Vagina (tissue), 2 donors: ENCODE measurements at regions not wholly inside any gene's neighbourhood (a gene's known extent, or its start where the extent isn't known, plus 50 kb on each side); places are given as distances from the start of the nearest gene placed in this dataset.

Experiments used
- DNase-seq, 2 donors: peaks; one replicate each; pipeline ENCODE4 v3.0.0-alpha.2; 2017; ENCODE audit errors: extremely low spot score in 2 of 2
- H3K27ac ChIP-seq: fragments of 200-600 bp; sonication (generic); one replicate; pipeline ENCODE4 v1.5.1; 2019
- H3K27me3 ChIP-seq: fragments of 200-600 bp; sonication (generic); one replicate; pipeline ENCODE4 v1.5.1; 2019
- H3K36me3 ChIP-seq, 2 donors: fragments of 200-600 bp; sonication (generic); one replicate each; pipeline ENCODE4 v1.5.1; 2017 to 2019
- H3K4me1 ChIP-seq: fragments of 200-600 bp; sonication (generic); one replicate; pipeline ENCODE4 v1.5.1; 2019
- H3K4me3 ChIP-seq, 2 donors: fragments of 200-600 bp; sonication (generic); 1 replicate in 1 of 2; 2 replicates in 1 of 2; pipeline ENCODE4 v1.5.1; 2016 to 2019
- H3K9me3 ChIP-seq: fragments of 200-600 bp; sonication (generic); one replicate; pipeline ENCODE4 v1.5.1; 2019
- CTCF ChIP-seq, 3 experiments: fragments of 450-650 bp in 2 of 3; fragments of 200-600 bp in 1 of 3; sonication (generic) in 1 of 3; IDR thresholded peaks; one replicate each; pipeline ENCODE4 v1.5.1; 2017 to 2019; ENCODE audit warnings: antibody characterized with exemption in 3 of 3, mild to moderate bottlenecking in 2 of 3, moderate library complexity in 2 of 3
- POLR2A ChIP-seq, 2 donors: fragments of 450-650 bp; IDR thresholded peaks; one replicate each; pipeline ENCODE4 v1.6.1; 2017; ENCODE audit warnings: antibody characterized with exemption in 2 of 2, mild to moderate bottlenecking in 2 of 2, moderate library complexity in 2 of 2
- POLR2AphosphoS5 ChIP-seq, 2 donors: sonication (generic); formaldehyde crosslinking; IDR thresholded peaks; one replicate each; pipeline ENCODE4 v1.9.0; 2017; ENCODE audit warnings: antibody characterized with exemption in 2 of 2, mild to moderate bottlenecking in 2 of 2, low read depth in 1 of 2; ENCODE audit not compliant: insufficient read depth in 1 of 2
- intact Hi-C: fragments of 100-400 bp; cut with DNase I; formaldehyde crosslinking; loops from one replicate; pipeline ENCODE4 v1.15.1; 2023

- H3K27ac ChIP-seq = no peak overlapping the region
- H3K9me3 ChIP-seq = no peaks in the 10 kb centered on the region
- no peak for TF ChIP-seq CTCF (IDR thresholded peaks at IDR 0.05)
- TF ChIP-seq POLR2AphosphoS5 (IDR thresholded peaks at IDR 0.05; ENCODE audit: insufficient read depth in 1 of 2, low read depth in 1 of 2) = no peak
- TF ChIP-seq POLR2A (IDR thresholded peaks at IDR 0.05) = no peak
- intact Hi-C loops = no loop called here
- H3K36me3 ChIP-seq = no peaks in the 10 kb centered on the region
- no peaks in the 10 kb centered on the region for H3K27me3 ChIP-seq
- DNase-seq = no peak
- no peaks in the 10 kb centered on the region for H3K4me1 ChIP-seq
- H3K4me3 ChIP-seq = no peak overlapping the region
Observed at GRCh38 chr2:33925311-33925710, 326.2 kb upstream of the FAM98A start.

- Histone ChIP-seq H3K27ac (no peak overlapping the region), H3K36me3 (no peaks in the 10 kb centered on the region), H3K9me3 (no peaks in the 10 kb centered on the region), H3K4me3 (no peak overlapping the region), H3K27me3 (no peaks in the 10 kb centered on the region), H3K4me1 (no peaks in the 10 kb centered on the region)
- DNase-seq = no peak
- intact Hi-C loops = no loop called here
- TF ChIP-seq CTCF (IDR thresholded peaks at IDR 0.05) = no peak
- no peak for TF ChIP-seq POLR2A (IDR thresholded peaks at IDR 0.05)
- no peak for TF ChIP-seq POLR2AphosphoS5 (IDR thresholded peaks at IDR 0.05; ENCODE audit: insufficient read depth in 1 of 2, low read depth in 1 of 2)
Observed at GRCh38 chr2:33924586-33925169, 325.6 kb upstream of the FAM98A start.

GRCh38 chr2:33917252-33917651 is 318.2 kb upstream of the FAM98A start:
- Histone ChIP-seq H3K27ac (no peak overlapping the region), H3K9me3 (no peaks in the 10 kb centered on the region), H3K4me1 (no peaks in the 10 kb centered on the region), H3K27me3 (no peaks in the 10 kb centered on the region), H3K36me3 (no peaks in the 10 kb centered on the region), H3K4me3 (no peak overlapping the region)
- TF ChIP-seq CTCF (IDR thresholded peaks at IDR 0.05) = no peak
- TF ChIP-seq POLR2A (IDR thresholded peaks at IDR 0.05) = no peak
- no peak for TF ChIP-seq POLR2AphosphoS5 (IDR thresholded peaks at IDR 0.05; ENCODE audit: insufficient read depth in 1 of 2, low read depth in 1 of 2)
- intact Hi-C loops = no loop called here
- DNase-seq = no peak

- intact Hi-C loops = no loop called here
- Histone ChIP-seq H3K4me1 (no peaks in the 10 kb centered on the region), H3K9me3 (no peaks in the 10 kb centered on the region), H3K27ac (no peak overlapping the region), H3K27me3 (no peaks in the 10 kb centered on the region), H3K4me3 (no peak overlapping the region), H3K36me3 (no peaks in the 10 kb centered on the region)
- TF ChIP-seq POLR2AphosphoS5 (IDR thresholded peaks at IDR 0.05; ENCODE audit: insufficient read depth in 1 of 2, low read depth in 1 of 2) (no peak), POLR2A (IDR thresholded peaks at IDR 0.05) (no peak), CTCF (IDR thresholded peaks at IDR 0.05) (no peak)
- no peak for DNase-seq
Observed at GRCh38 chr2:33913071-33913616, 314.0 kb upstream of the FAM98A start.

GRCh38 chr2:33911327-33911726 is 312.2 kb upstream of the FAM98A start:
- DNase-seq = no peak
- TF ChIP-seq POLR2A (IDR thresholded peaks at IDR 0.05) (no peak), POLR2AphosphoS5 (IDR thresholded peaks at IDR 0.05; ENCODE audit: insufficient read depth in 1 of 2, low read depth in 1 of 2) (no peak), CTCF (IDR thresholded peaks at IDR 0.05) (no peak)

More at GRCh38 chr2:33911327-33911726, 312.2 kb upstream of the FAM98A start:
- no peak overlapping the region for H3K27ac ChIP-seq
- no peaks in the 10 kb centered on the region for H3K4me1 ChIP-seq
- no peaks in the 10 kb centered on the region for H3K36me3 ChIP-seq
- no peaks in the 10 kb centered on the region for H3K27me3 ChIP-seq
- no peak overlapping the region for H3K4me3 ChIP-seq
- no peaks in the 10 kb centered on the region for H3K9me3 ChIP-seq
- intact Hi-C loops = no loop called here
